ENCODE measurements at regions not wholly inside any gene's neighbourhood (a gene's known extent, or its start where the extent isn't known, plus 50 kb on each side); places are given as distances from the start of the nearest gene placed in this dataset.

- TF ChIP-seq, protein P1, sequence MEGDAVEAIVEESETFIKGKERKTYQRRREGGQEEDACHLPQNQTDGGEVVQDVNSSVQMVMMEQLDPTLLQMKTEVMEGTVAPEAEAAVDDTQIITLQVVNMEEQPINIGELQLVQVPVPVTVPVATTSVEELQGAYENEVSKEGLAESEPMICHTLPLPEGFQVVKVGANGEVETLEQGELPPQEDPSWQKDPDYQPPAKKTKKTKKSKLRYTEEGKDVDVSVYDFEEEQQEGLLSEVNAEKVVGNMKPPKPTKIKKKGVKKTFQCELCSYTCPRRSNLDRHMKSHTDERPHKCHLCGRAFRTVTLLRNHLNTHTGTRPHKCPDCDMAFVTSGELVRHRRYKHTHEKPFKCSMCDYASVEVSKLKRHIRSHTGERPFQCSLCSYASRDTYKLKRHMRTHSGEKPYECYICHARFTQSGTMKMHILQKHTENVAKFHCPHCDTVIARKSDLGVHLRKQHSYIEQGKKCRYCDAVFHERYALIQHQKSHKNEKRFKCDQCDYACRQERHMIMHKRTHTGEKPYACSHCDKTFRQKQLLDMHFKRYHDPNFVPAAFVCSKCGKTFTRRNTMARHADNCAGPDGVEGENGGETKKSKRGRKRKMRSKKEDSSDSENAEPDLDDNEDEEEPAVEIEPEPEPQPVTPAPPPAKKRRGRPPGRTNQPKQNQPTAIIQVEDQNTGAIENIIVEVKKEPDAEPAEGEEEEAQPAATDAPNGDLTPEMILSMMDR (IDR thresholded peaks at IDR 0.05; ENCODE audit: insufficient read depth, low read depth, low read length) = no peak
- no peak for TF ChIP-seq EZH2 (IDR thresholded peaks at IDR 0.05; ENCODE audit: insufficient read depth, low read length)
Observed at GRCh38 chr1:238912148-238912547, 474.2 kb upstream of the CHRM3 start.

Data from astrocyte (in vitro differentiated cells and primary cell).